K562 (cell line): ENCODE measurements at regions not wholly inside any gene's neighbourhood (a gene's known extent, or its start where the extent isn't known, plus 50 kb on each side); places are given as distances from the start of the nearest gene placed in this dataset.
"Not testable (repeated sequence)": the region's sequence is repeated elsewhere in the genome, so short reads cannot be mapped to it uniquely, and the experiment has no call there.

Experiments
- ATAC-seq: fragments of 200-7000 bp; cut with Tn5 transposase; 3 replicates; pipeline ENCODE4 v1.9.1; 2020; ENCODE audit warnings: moderate library complexity
- BruUV-seq: library from RNA; stranded (reverse); fragments of 400-500 nt; replicated peaks from 2 replicates; lab custom pipeline; 2021; lab: Mats Ljungman, UMichigan
- CTCF ChIA-PET: fragments of 300-600 bp; formaldehyde crosslinking; extraction: SDS; loops from one replicate; lab custom pipeline; 2021; ENCODE audit warnings: low intra/inter-chr PET ratio; lab: Yijun Ruan, JAX
- POLR2A ChIA-PET: fragments of 300-600, 350-650 bp; sonication (Branson Sonifier 250); formaldehyde crosslinking; extraction: SDS; loops from one replicate; lab custom pipeline; 2021; ENCODE audit warnings: antibody characterized with exemption, inconsistent platforms; lab: Yijun Ruan, JAX
- DNase-seq, 4 experiments: peaks; one replicate each; pipeline versions ENCODE4 v3.0.0 to v3.0.0-alpha.2; 2011 to 2018; ENCODE audit warnings: low spot score in 3 of 4, mixed read lengths in 3 of 4; ENCODE audit errors: extremely low read depth in 1 of 4
- FAIRE-seq: peaks from 2 replicates; lab custom pipeline; 2011; peaks lifted over from hg19 to GRCh38; lab: Jason Lieb, UNC
- H2AFZ ChIP-seq: 2 replicates; pipeline ENCODE4 v1.6.0; 2011; ENCODE audit warnings: low read depth, low read length, control low read depth, inconsistent platforms
- H3K27ac ChIP-seq: fragments of 200-600 bp; 3 replicates; pipeline ENCODE4 v1.8.0; 2011; ENCODE audit warnings: low read depth, mild to moderate bottlenecking, control low read depth, inconsistent platforms, low read length, moderate library complexity, mixed read lengths; ENCODE audit errors: extremely low read depth
- H3K27me3 ChIP-seq, 2 experiments: fragments of 300-600 bp in 1 of 2; 2 replicates in 1 of 2; 3 replicates in 1 of 2; pipeline versions ENCODE4 v1.6.0 to v1.8.0; 2011; ENCODE audit warnings: inconsistent platforms in 2 of 2, low read length in 2 of 2, mild to moderate bottlenecking in 1 of 2, mixed read lengths in 1 of 2, moderate library complexity in 1 of 2; ENCODE audit not compliant: control insufficient read depth in 2 of 2, insufficient read depth in 2 of 2
- H3K36me3 ChIP-seq: fragments of 300-600 bp; 3 replicates; pipeline ENCODE4 v1.8.0; 2011; ENCODE audit warnings: mild to moderate bottlenecking, low read length, inconsistent platforms; ENCODE audit not compliant: control insufficient read depth, insufficient read depth
- H3K4me1 ChIP-seq, 2 experiments: fragments of 200-600 bp in 1 of 2; replicated peaks in 1 of 2; 2 replicates in 1 of 2; 3 replicates in 1 of 2; pipeline versions ENCODE4 v1.5.1 to v1.8.0; 2011; ENCODE audit warnings: inconsistent platforms in 2 of 2, low read length in 2 of 2, mild to moderate bottlenecking in 1 of 2, mixed read lengths in 1 of 2, moderate library complexity in 1 of 2; ENCODE audit not compliant: control insufficient read depth in 2 of 2, insufficient read depth in 2 of 2
- H3K4me2 ChIP-seq: 2 replicates; pipeline ENCODE4 v1.6.1; 2011; ENCODE audit warnings: low read length, control low read depth, inconsistent platforms, mixed read lengths; ENCODE audit not compliant: insufficient read depth
- H3K4me3 ChIP-seq: fragments of 200-600 bp; sonication (generic), shearing (Covaris generic); 2 replicates; pipeline ENCODE4 v1.5.1; 2016; ENCODE audit warnings: control low read depth, inconsistent platforms
- H3K79me2 ChIP-seq: fragments of 200-600 bp; 3 replicates; pipeline ENCODE4 v1.8.0; 2011; ENCODE audit warnings: low read length, inconsistent platforms; ENCODE audit not compliant: control insufficient read depth, insufficient read depth
- H3K9ac ChIP-seq, 2 experiments: 2 replicates each; pipeline versions ENCODE4 v1.6.0 to v1.6.1; 2011; ENCODE audit warnings: low read depth in 2 of 2, low read length in 2 of 2, control low read depth in 1 of 2, inconsistent platforms in 1 of 2, mild to moderate bottlenecking in 1 of 2, mixed read lengths in 1 of 2; ENCODE audit not compliant: insufficient read depth in 1 of 2
- H3K9me1 ChIP-seq: one replicate; pipeline ENCODE4 v1.6.0; 2011; ENCODE audit warnings: inconsistent platforms, mild to moderate bottlenecking, low read length, moderate library complexity; ENCODE audit not compliant: control insufficient read depth, insufficient read depth
- H3K9me3 ChIP-seq: replicated peaks from 2 replicates; pipeline ENCODE4 v1.5.1; 2011; ENCODE audit warnings: low read depth, low read length, inconsistent platforms; ENCODE audit not compliant: control insufficient read depth, insufficient read depth
- H4K20me1 ChIP-seq: replicated peaks from 2 replicates; pipeline ENCODE4 v1.6.1; 2011; ENCODE audit warnings: low read length, inconsistent platforms, mixed read lengths; ENCODE audit not compliant: control insufficient read depth, insufficient read depth
- MEIS2 ChIP-seq: fragments of 450-650 bp; IDR thresholded peaks from 2 replicates; pipeline ENCODE4 v1.6.1; 2014; ENCODE audit warnings: mild to moderate bottlenecking; ENCODE audit not compliant: partially characterized antibody
- MYNN ChIP-seq, 2 experiments: sonication (generic); formaldehyde crosslinking in 1 of 2; IDR thresholded peaks; 2 replicates each; pipeline versions ENCODE4 v1.5.0 to v1.6.1; 2016 to 2020; ENCODE audit warnings: antibody characterized with exemption in 1 of 2, missing genetic modification reagents in 1 of 2
- NFIC ChIP-seq: fragments of 450-650 bp; IDR thresholded peaks from 2 replicates; pipeline ENCODE4 v1.6.1; 2017; ENCODE audit warnings: mild to moderate bottlenecking, inconsistent platforms
- SRF ChIP-seq, 2 experiments: fragments of 250-450, 450-650 bp in 1 of 2; sonication (Bioruptor Pico) in 1 of 2; sonication (generic) in 1 of 2; formaldehyde crosslinking; IDR thresholded peaks; 2 replicates each; pipeline versions ENCODE4 v1.5.0 to v1.5.1; 2020 to 2022; ENCODE audit warnings: mild to moderate bottlenecking in 1 of 2, missing genetic modification reagents in 1 of 2
- WGBS: fragments of 100-300 bp; shearing (Covaris generic); methylation state at CpG from one replicate; pipeline ENCODE4 v1.1.6; 2016; ENCODE audit warnings: low coverage, mixed read lengths; ENCODE audit not compliant: insufficient coverage; ENCODE audit errors: missing lambda C conversion rate; 5-methylcytosine and 5-hydroxymethylcytosine counted together
- in situ Hi-C: fragments of 300-500 bp; cut with MboI; formaldehyde crosslinking; loops from 4 replicates; pipeline ENCODE4 v1.15.0; 2018; ENCODE audit warnings: inconsistent platforms, mixed read lengths
- intact Hi-C: fragments of 100-400 bp; cut with micrococcal nuclease; formaldehyde crosslinking; loops from 2 replicates; pipeline ENCODE4 v1.14.2; 2022
- TF ChIP-seq, protein P1 (sequence below), 2 experiments: IDR thresholded peaks in 1 of 2; conservative IDR thresholded peaks in 1 of 2; 2 replicates each; pipeline ENCODE4 v1.6.1; 2016; ENCODE audit warnings: low read depth in 2 of 2, mild to moderate bottlenecking in 1 of 2, missing compliant biosample characterization in 1 of 2, missing genetic modification characterization in 1 of 2, moderate library complexity in 1 of 2
- TF ChIP-seq, protein P2 (sequence below): fragments of 450-650 bp; IDR thresholded peaks from 2 replicates; pipeline ENCODE4 v1.6.1; 2016

DNA sequence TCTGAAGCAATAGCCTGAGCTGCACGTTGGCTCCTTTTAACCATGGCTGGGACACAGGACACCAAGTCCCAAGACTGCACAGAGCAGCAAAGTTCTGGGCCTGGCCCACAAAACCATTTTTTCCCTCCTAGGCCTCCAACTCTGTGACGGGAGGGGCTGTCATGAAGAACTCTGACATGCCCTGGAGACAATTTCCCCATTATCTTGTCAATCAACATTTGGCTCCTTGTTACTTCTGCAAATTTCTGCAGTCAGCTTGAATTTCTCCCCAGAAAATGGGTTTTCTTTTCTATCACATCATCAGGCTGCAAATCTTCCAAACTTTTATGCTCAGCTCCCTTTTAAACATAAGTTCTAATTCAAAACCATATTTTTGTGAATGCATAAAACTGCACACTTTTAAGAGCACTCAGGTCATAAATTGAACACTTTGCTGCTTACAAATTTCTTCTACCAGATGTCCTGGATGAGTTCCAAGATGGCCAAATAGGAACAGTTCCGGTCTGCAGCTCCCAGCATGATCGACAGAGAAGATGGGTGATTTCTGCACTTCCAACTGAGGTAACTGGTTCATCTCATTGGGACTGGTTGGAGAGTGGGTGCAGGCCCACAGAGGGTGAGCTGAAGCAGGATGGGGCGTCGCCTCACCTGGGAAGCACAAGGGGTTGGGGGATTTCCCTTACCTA is 145.7 kb downstream of the CCT8L2 start:
- intact Hi-C loops; CTCF ChIA-PET; H3K4me1 ChIP-seq; BruUV-seq; H3K79me2 ChIP-seq; H2AFZ ChIP-seq; TF ChIP-seq MYNN (IDR thresholded peaks at IDR 0.05): not testable (repeated sequence)
- peak in 1 of 4 experiments; percentile 17 for DNase-seq
- TF ChIP-seq MEIS2: peak; percentile 83
- TF ChIP-seq, protein P1, sequence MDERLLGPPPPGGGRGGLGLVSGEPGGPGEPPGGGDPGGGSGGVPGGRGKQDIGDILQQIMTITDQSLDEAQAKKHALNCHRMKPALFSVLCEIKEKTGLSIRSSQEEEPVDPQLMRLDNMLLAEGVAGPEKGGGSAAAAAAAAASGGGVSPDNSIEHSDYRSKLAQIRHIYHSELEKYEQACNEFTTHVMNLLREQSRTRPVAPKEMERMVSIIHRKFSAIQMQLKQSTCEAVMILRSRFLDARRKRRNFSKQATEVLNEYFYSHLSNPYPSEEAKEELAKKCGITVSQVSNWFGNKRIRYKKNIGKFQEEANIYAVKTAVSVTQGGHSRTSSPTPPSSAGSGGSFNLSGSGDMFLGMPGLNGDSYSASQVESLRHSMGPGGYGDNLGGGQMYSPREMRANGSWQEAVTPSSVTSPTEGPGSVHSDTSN (CRISPR knock-in tag; IDR thresholded peaks at IDR 0.05; ENCODE audit: low read depth): not testable (repeated sequence)
- TF ChIP-seq, protein P1 (tag; conservative IDR thresholded peaks at IDR 0.05; ENCODE audit: low read depth): peak; percentile 87
- TF ChIP-seq SRF (CRISPR knock-in tag; IDR thresholded peaks at IDR 0.05): peak in 1 of 2 experiments; percentile 89; a peak in 2 of 4 replicates
- TF ChIP-seq NFIC: peak; percentile 56; the same call in 1 of the 2 replicates
- TF ChIP-seq MYNN (CRISPR knock-in tag; IDR thresholded peaks at IDR 0.05): 0 out of 2 replicates have a peak, but pooled peaks have one; percentile 20
- TF ChIP-seq, protein P2, sequence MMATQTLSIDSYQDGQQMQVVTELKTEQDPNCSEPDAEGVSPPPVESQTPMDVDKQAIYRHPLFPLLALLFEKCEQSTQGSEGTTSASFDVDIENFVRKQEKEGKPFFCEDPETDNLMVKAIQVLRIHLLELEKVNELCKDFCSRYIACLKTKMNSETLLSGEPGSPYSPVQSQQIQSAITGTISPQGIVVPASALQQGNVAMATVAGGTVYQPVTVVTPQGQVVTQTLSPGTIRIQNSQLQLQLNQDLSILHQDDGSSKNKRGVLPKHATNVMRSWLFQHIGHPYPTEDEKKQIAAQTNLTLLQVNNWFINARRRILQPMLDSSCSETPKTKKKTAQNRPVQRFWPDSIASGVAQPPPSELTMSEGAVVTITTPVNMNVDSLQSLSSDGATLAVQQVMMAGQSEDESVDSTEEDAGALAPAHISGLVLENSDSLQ: peak; percentile 81
- TF ChIP-seq, all 486 proteins: peak for 6; not testable (repeated sequence) for 480
- H3K36me3 ChIP-seq, in situ Hi-C loops, ATAC-seq, H3K4me3 ChIP-seq, H3K9me1 ChIP-seq, H3K9me3 ChIP-seq, H3K27me3 ChIP-seq, H3K9ac ChIP-seq, H3K27ac ChIP-seq, FAIRE-seq, H3K4me2 ChIP-seq, H4K20me1 ChIP-seq: not testable (repeated sequence)
- POLR2A ChIA-PET: interaction anchor here (1.2 kb wide), 1 partner anchor 15 kb away, joined by 4 read pairs; no protein-coding TSS in a partner anchor
- 2% methylated on average over 6 of the region's 6 CpGs for WGBS
